Gastrocnemius medialis (tissue), 4 donors: ENCODE measurements at regions not wholly inside any gene's neighbourhood (a gene's known extent, or its start where the extent isn't known, plus 50 kb on each side); places are given as distances from the start of the nearest gene placed in this dataset.

Source experiments
- ATAC-seq, 2 donors: fragments of 150-250 bp; one replicate each; pipeline ENCODE4 v1.9.1; 2016
- DNase-seq, 2 donors: peaks; one replicate each; pipeline ENCODE4 v3.0.0-alpha.2; 2019
- H3K27ac ChIP-seq, 4 donors: fragments of 200-600 bp; sonication (generic); 1 replicate in 1 of 4; 2 replicates in 3 of 4; pipeline ENCODE4 v1.5.1; 2016 to 2018; ENCODE audit warnings: mild to moderate bottlenecking in 2 of 4, moderate library complexity in 1 of 4
- H3K27me3 ChIP-seq, 3 donors: fragments of 200-600 bp; sonication (generic) in 2 of 3; 1 replicate in 1 of 3; 2 replicates in 2 of 3; pipeline versions ENCODE4 v1.5.1 to v1.6.0; 2016 to 2019; ENCODE audit warnings: mild to moderate bottlenecking in 1 of 3, moderate library complexity in 1 of 3
- H3K36me3 ChIP-seq, 2 donors: fragments of 200-600 bp; sonication (generic) in 1 of 2; one replicate each; pipeline ENCODE4 v1.5.1; 2017 to 2018
- H3K4me1 ChIP-seq, 2 donors: fragments of 200-600 bp; sonication (generic) in 1 of 2; one replicate each; pipeline ENCODE4 v1.5.1; 2016 to 2017; ENCODE audit warnings: mild to moderate bottlenecking in 2 of 2
- H3K4me3 ChIP-seq, 4 donors: fragments of 200-600 bp; sonication (generic) in 3 of 4; 1 replicate in 1 of 4; 2 replicates in 3 of 4; pipeline ENCODE4 v1.5.1; 2016 to 2019; ENCODE audit warnings: mild to moderate bottlenecking in 2 of 4
- H3K9me3 ChIP-seq, 3 donors: fragments of 200-600 bp; sonication (generic) in 2 of 3; 1 replicate in 1 of 3; 2 replicates in 2 of 3; pipeline ENCODE4 v1.5.1; 2016 to 2019
- CTCF ChIP-seq, 5 experiments: fragments of 450-650 bp in 3 of 5; fragments of 200-600 bp in 2 of 5; sonication (generic) in 2 of 5; IDR thresholded peaks in 4 of 5; conservative IDR thresholded peaks in 1 of 5; 1 replicate in 4 of 5; 2 replicates in 1 of 5; pipeline ENCODE4 v1.5.1; 2016 to 2019; ENCODE audit warnings: antibody characterized with exemption in 5 of 5, mild to moderate bottlenecking in 3 of 5, moderate library complexity in 3 of 5
- POLR2A ChIP-seq, 2 donors: fragments of 450-650 bp; IDR thresholded peaks; one replicate each; pipeline ENCODE4 v1.6.1; 2017; ENCODE audit warnings: antibody characterized with exemption in 2 of 2, mild to moderate bottlenecking in 2 of 2, moderate library complexity in 2 of 2
- in situ Hi-C, 4 donors: fragments of 200-750 bp; cut with MboI; loops; one replicate each; pipeline versions ENCODE4 v1.15.0 to v1.8.0; 2017; ENCODE audit warnings: low sequenced_read_pairs in 4 of 4
- intact Hi-C: fragments of 100-400 bp; cut with DNase I; formaldehyde crosslinking; loops from one replicate; pipeline ENCODE4 v1.15.1; 2023; ENCODE audit warnings: low total_unique reads

GRCh38 chr2:190763100-190763499 is 114.2 kb downstream of the NAB1 start:
- no peak overlapping the region for H3K4me3 ChIP-seq
- DNase-seq: no peak
- intact Hi-C loops: no loop called here
- no peaks in the 10 kb centered on the region for H3K4me1 ChIP-seq
- in situ Hi-C loops: no loop called here
- H3K9me3 ChIP-seq: no peaks in the 10 kb centered on the region
- H3K27ac ChIP-seq: no peak overlapping the region
- no peak for ATAC-seq
- TF ChIP-seq CTCF (IDR thresholded peaks at IDR 0.05 in 4 of 5, conservative IDR thresholded peaks at IDR 0.05 in 1 of 5): no peak
- TF ChIP-seq POLR2A (IDR thresholded peaks at IDR 0.05): no peak
- no peaks in the 10 kb centered on the region for H3K36me3 ChIP-seq
- no peaks in the 10 kb centered on the region for H3K27me3 ChIP-seq

- Histone ChIP-seq H3K27me3 (no peaks in the 10 kb centered on the region), H3K9me3 (no peaks in the 10 kb centered on the region), H3K27ac (no peak overlapping the region), H3K36me3 (no peaks in the 10 kb centered on the region), H3K4me1 (no peaks in the 10 kb centered on the region), H3K4me3 (no peak overlapping the region)
- in situ Hi-C loops: no loop called here
- TF ChIP-seq CTCF (IDR thresholded peaks at IDR 0.05 in 4 of 5, conservative IDR thresholded peaks at IDR 0.05 in 1 of 5) (no peak), POLR2A (IDR thresholded peaks at IDR 0.05) (no peak)
- no peak for ATAC-seq
- intact Hi-C loops: no loop called here
- no peak for DNase-seq
Observed at GRCh38 chr2:190763901-190764514, 115.1 kb downstream of the NAB1 start.

GRCh38 chr2:190765386-190766173 is 115.0 kb upstream of the GLS start:
- Histone ChIP-seq H3K9me3 (no peaks in the 10 kb centered on the region), H3K4me3 (no peak overlapping the region), H3K4me1 (no peaks in the 10 kb centered on the region), H3K27me3 (no peaks in the 10 kb centered on the region), H3K27ac (no peak overlapping the region), H3K36me3 (no peaks in the 10 kb centered on the region)
- in situ Hi-C loops: no loop called here
- no peak for DNase-seq
- TF ChIP-seq POLR2A (IDR thresholded peaks at IDR 0.05) (no peak), CTCF (IDR thresholded peaks at IDR 0.05 in 4 of 5, conservative IDR thresholded peaks at IDR 0.05 in 1 of 5) (no peak)
- intact Hi-C loops: no loop called here
- no peak for ATAC-seq

GRCh38 chr2:190766174-190766572 is 114.4 kb upstream of the GLS start:
- intact Hi-C loops (no loop called here), in situ Hi-C loops (no loop called here)
- no peaks in the 10 kb centered on the region for H3K36me3 ChIP-seq
- TF ChIP-seq POLR2A (IDR thresholded peaks at IDR 0.05) (no peak), CTCF (IDR thresholded peaks at IDR 0.05 in 4 of 5, conservative IDR thresholded peaks at IDR 0.05 in 1 of 5) (no peak)
- no peak for DNase-seq
- H3K27ac ChIP-seq: no peak overlapping the region
- ATAC-seq: no peak
- no peaks in the 10 kb centered on the region for H3K9me3 ChIP-seq
- H3K27me3 ChIP-seq: no peaks in the 10 kb centered on the region
- H3K4me3 ChIP-seq: no peak overlapping the region
- no peaks in the 10 kb centered on the region for H3K4me1 ChIP-seq
